ENCODE measurements at regions not wholly inside any gene's neighbourhood (a gene's known extent, or its start where the extent isn't known, plus 50 kb on each side); places are given as distances from the start of the nearest gene placed in this dataset.
"Not testable (repeated sequence)": the region's sequence is repeated elsewhere in the genome, so short reads cannot be mapped to it uniquely, and the experiment has no call there.

DNA sequence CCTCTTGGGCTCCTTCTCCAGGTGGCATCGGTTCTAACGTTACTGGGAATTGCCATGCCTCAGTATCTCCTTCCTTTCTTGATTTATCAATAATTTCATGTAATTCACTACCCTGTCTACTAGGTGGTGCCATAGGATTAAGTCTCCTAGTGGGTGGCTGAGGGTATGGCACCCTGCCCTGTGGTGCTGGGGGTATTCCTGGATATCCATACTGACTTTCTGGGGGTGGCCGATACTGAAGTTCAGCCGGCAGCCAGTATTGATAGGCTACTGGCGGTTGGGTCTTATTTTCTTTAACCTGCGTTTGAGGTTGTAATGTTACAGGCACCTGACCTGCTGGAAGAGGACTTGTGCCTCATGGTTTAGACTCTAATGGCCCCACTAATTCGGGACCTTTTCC, 699.4 kb upstream of the CDH6 start:
- H3K27ac ChIP-seq; H3K4me1 ChIP-seq (replicated peaks); H3K9me3 ChIP-seq (replicated peaks); DNase-seq (ENCODE audit: low read depth in 1 of 2, low spot score in 2 of 2); H3K4me3 ChIP-seq; H3K27me3 ChIP-seq (replicated peaks); H3K36me3 ChIP-seq: not testable (repeated sequence)

DNA sequence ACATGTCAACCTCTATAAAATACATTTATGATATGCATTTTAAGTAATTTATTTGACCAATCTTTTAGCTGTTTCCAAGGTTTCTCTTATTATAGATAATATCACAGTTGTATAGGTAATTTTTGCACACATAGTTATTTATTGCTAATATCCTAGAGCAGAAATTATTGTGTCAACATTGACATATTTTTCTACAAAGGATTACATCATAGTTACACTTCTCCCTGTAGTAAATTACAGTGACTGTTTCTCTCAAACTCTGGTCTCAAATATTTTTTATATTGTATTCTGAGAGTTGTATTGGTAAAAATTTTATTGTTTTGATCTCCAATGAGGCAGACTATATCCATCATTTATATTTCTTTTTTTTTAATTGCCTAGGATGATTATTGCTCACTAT, 714.4 kb upstream of the CDH6 start:
- H3K27ac ChIP-seq = no peak overlapping the region
- no peaks in the 10 kb centered on the region for H3K36me3 ChIP-seq
- H3K27me3 ChIP-seq (replicated peaks) = no peaks in the 10 kb centered on the region
- H3K9me3 ChIP-seq (replicated peaks) = no peaks in the 10 kb centered on the region
- no peak overlapping the region for H3K4me3 ChIP-seq
- H3K4me1 ChIP-seq (replicated peaks) = no peaks in the 10 kb centered on the region
- DNase-seq (ENCODE audit: low read depth in 1 of 2, low spot score in 2 of 2) = no peak

DNA sequence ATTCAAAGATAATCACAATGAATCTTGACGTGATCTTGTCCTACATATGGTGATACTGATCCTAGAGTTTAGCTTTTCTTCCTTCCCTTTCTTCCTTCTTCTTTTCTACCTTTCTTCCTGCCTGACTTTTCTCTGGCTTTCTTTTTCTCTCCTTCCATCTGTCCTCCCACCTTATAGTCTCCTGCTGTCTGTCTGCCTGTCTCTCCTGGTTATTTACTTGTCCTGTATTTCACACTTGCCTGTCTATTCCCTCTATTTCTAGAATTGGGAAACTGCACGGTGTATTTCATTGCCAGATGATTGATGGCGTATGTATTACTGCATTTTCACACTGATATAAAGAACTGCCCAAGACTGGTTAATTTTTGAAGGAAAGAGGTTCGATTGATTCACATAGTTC, 718.1 kb upstream of the CDH6 start:
- Histone ChIP-seq H3K27me3 (replicated peaks) (no peaks in the 10 kb centered on the region), H3K27ac (no peak overlapping the region), H3K9me3 (replicated peaks) (no peaks in the 10 kb centered on the region), H3K36me3 (no peaks in the 10 kb centered on the region), H3K4me1 (replicated peaks) (no peaks in the 10 kb centered on the region), H3K4me3 (no peak overlapping the region)
- DNase-seq (ENCODE audit: low read depth in 1 of 2, low spot score in 2 of 2) = no peak

DNA sequence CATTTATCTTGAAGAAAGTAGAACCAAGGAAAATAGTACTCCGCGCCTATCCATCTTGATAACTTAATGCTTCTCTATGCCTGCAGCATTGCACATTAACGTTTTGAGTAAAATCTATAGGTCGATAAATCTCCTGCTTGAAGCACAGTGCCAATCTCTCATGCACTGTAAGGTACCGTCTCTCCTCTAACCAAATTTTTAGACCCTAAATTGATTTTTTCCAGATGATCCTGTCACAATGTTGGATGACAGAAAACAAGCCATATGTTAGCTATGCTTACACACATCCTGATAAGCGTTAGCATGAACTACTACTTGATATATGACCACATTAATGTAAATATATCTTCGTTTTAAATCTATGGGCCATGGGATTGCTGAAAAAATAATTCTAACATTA, 723.8 kb upstream of the CDH6 start:
- DNase-seq (ENCODE audit: low read depth in 1 of 2, low spot score in 2 of 2) = no peak
- H3K4me1 ChIP-seq (replicated peaks) = no peaks in the 10 kb centered on the region
- H3K4me3 ChIP-seq = no peak overlapping the region
- no peaks in the 10 kb centered on the region for H3K36me3 ChIP-seq
- no peaks in the 10 kb centered on the region for H3K9me3 ChIP-seq (replicated peaks)
- H3K27ac ChIP-seq = no peak overlapping the region
- no peaks in the 10 kb centered on the region for H3K27me3 ChIP-seq (replicated peaks)

DNA sequence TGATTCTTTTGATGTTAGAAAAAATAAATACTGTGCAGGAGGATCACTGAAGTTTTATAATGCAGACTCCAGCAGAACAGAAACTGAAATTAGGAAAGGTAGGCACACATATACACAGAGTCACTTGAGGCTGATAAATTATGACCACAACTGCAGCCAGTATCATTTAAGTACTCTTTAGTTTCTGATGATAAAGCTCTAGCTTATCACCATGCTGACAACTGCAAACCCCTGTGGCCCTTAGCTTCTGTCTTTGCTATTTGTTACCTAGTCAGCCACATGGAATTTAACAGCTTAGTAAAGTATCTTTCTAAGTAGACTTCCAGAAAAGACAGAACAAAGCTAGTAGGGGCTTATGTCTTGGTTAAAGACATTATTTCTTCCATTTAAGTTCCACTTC, 734.8 kb upstream of the CDH6 start:
- no peak overlapping the region for H3K27ac ChIP-seq
- no peaks in the 10 kb centered on the region for H3K27me3 ChIP-seq (replicated peaks)
- no peak for DNase-seq (ENCODE audit: low read depth in 1 of 2, low spot score in 2 of 2)
- no peaks in the 10 kb centered on the region for H3K9me3 ChIP-seq (replicated peaks)
- no peaks in the 10 kb centered on the region for H3K36me3 ChIP-seq
- no peak overlapping the region for H3K4me3 ChIP-seq
- H3K4me1 ChIP-seq (replicated peaks) = no peaks in the 10 kb centered on the region

DNA sequence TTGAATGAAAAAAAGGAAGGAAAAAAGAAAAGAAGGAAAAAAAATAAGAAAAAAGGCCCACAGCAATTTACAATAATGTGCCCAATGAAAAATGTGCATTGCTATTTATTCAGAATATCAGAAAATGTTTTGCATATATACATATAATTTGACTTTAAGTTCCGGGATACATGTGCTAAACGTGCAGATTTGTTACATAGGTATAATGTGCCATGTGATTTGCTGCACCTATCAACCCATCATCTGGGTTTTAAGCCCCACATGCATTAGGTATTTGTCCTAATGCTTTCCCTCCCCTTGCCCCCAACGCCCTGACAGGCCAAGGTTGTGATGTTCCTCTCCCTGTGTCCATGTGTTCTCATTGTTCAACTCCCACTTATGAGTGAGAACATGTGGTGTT, 738.0 kb upstream of the CDH6 start:
- not testable (repeated sequence) for H3K4me1 ChIP-seq (replicated peaks); H3K27me3 ChIP-seq (replicated peaks); DNase-seq (ENCODE audit: low read depth in 1 of 2, low spot score in 2 of 2); H3K36me3 ChIP-seq; H3K27ac ChIP-seq; H3K4me3 ChIP-seq; H3K9me3 ChIP-seq (replicated peaks)

DNA sequence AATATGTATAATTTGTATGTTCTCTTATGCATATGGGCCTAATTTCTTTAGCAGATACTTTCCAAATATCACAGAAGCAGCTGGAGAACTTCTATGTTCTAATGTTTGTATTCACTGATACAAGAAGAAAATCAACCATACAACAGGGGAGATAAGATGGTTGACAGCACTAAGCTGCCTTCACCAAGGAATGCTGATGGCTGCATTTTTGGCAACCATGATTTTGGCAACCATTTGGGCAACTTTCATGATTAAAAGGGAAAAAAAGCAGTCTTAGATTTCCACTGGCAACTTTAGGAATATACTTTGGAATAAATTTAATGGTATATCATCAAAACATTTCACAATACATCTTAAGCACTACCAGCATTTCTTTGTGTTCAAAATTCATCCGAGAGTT, 740.3 kb upstream of the CDH6 start:
- no peak overlapping the region for H3K27ac ChIP-seq

DNA sequence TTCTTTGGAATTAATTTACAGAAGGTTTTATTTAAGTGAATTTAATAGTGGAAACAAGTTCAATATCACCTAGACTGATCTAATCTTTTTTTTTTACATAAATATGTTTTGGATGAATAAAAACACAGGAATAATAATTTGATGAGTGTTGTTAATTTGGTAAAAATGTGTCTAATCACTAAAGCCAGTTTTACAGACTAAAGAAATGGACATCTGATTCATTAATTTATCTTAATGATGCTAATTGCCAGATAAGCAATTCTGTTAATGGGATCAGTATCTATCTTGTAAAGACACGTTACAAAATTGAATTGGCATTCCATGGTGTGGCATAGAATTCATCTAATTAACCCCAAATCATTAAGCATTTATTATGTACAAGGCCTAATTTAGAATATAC, 743.3 kb upstream of the CDH6 start:
- Histone ChIP-seq H3K36me3 (no peaks in the 10 kb centered on the region), H3K27me3 (replicated peaks) (no peaks in the 10 kb centered on the region), H3K27ac (no peak overlapping the region), H3K9me3 (replicated peaks) (no peaks in the 10 kb centered on the region), H3K4me1 (replicated peaks) (no peaks in the 10 kb centered on the region), H3K4me3 (no peak overlapping the region)
- no peak for DNase-seq (ENCODE audit: low read depth in 1 of 2, low spot score in 2 of 2)

More for the DNA sequence above, 740.3 kb upstream of the CDH6 start:
- no peaks in the 10 kb centered on the region for H3K27me3 ChIP-seq (replicated peaks)
- no peaks in the 10 kb centered on the region for H3K4me1 ChIP-seq (replicated peaks)
- H3K4me3 ChIP-seq = no peak overlapping the region
- DNase-seq (ENCODE audit: low read depth in 1 of 2, low spot score in 2 of 2) = no peak
- H3K36me3 ChIP-seq = no peaks in the 10 kb centered on the region
- H3K9me3 ChIP-seq (replicated peaks) = no peaks in the 10 kb centered on the region

DNA sequence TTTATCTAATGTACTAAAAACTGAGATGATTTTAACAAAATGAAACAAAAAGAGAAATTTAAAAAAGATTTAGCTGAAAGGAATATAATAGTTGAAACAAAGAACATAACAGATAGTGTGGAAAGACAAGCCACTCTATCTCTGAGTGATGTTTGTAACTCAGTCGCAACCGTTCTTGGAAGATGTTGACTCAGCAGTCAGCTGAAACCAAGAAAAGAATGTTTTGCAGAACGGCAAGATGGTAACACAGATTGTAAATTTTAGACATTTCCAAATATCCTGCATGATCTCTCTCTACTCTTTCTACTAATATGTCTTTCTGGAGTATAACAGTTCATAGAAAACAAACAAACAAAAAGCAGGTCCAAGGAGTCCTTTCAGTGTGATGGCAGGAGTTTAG, 746.1 kb upstream of the CDH6 start:
- H3K4me1 ChIP-seq (replicated peaks) = no peaks in the 10 kb centered on the region
- no peaks in the 10 kb centered on the region for H3K9me3 ChIP-seq (replicated peaks)
- H3K4me3 ChIP-seq = no peak overlapping the region
- no peaks in the 10 kb centered on the region for H3K27me3 ChIP-seq (replicated peaks)
- DNase-seq (ENCODE audit: low read depth in 1 of 2, low spot score in 2 of 2) = no peak
- no peak overlapping the region for H3K27ac ChIP-seq
- H3K36me3 ChIP-seq = no peaks in the 10 kb centered on the region

DNA sequence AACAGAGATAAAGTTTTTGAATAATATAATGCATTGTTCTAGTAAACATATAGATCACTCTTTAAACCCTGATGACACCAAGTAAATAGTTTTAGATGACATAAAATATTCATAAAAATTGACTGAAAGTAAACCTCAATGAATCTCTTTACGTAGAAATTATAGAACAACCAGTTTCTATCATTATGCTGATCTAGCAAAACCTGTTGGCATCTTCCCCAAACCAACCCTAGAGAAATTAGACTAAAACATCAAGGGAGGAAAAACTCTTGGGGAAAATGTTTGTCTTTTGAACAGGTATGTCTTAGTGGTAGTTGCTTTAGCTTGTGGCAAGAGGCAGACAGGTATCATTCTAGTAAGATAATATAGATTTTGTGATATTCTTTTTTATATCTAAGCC, 747.0 kb upstream of the CDH6 start:
- DNase-seq (ENCODE audit: low read depth in 1 of 2, low spot score in 2 of 2) = no peak

DNA sequence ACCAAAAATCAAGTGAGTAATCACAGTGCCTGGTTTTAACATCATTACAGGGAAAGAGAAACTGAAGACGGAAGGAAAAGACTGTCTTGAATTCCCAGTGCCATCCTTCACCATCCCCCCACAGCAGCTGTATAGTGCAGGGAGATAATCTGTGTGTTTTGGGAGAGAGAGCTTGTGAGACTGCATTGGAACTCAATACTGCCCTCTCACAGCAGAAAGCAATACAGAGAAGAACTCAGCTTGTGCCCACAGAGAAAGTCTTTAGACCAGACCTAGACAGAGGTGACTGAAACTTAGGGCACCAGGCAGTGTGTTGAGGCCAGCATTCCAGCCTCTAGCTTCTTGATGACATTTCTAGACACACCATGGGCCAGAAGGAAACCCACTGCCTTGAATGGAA, 754.7 kb upstream of the CDH6 start:
- Histone ChIP-seq H3K9me3 (replicated peaks) (no peaks in the 10 kb centered on the region), H3K27me3 (replicated peaks) (no peaks in the 10 kb centered on the region), H3K27ac (no peak overlapping the region), H3K36me3 (no peaks in the 10 kb centered on the region), H3K4me1 (replicated peaks) (no peaks in the 10 kb centered on the region), H3K4me3 (no peak overlapping the region)
- no peak for DNase-seq (ENCODE audit: low read depth in 1 of 2, low spot score in 2 of 2)

More for the DNA sequence above, 747.0 kb upstream of the CDH6 start:
- Histone ChIP-seq H3K9me3 (replicated peaks) (no peaks in the 10 kb centered on the region), H3K4me1 (replicated peaks) (no peaks in the 10 kb centered on the region), H3K27me3 (replicated peaks) (no peaks in the 10 kb centered on the region), H3K4me3 (no peak overlapping the region), H3K27ac (no peak overlapping the region), H3K36me3 (no peaks in the 10 kb centered on the region)

DNA sequence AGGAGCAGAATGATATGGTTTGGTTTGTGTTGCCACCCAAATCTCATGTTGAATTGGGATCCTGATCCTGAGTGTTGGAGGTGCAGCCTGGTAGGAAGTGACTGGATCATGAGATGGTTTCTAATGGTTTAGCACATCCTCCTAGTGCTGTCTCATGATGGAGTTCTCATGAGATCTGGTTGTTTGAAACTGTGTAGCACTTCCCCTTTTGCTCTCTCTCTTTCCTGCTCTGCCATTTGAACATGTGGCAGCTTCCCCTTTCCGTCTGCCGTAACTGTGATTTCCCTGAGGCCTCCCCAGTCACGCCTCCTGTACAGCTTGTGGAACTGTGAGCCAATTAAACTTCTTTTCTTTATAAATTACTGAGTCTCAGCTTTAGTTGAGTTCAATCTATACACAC, 756.8 kb upstream of the CDH6 start:
- Histone ChIP-seq H3K9me3 (replicated peaks) (no peaks in the 10 kb centered on the region), H3K36me3 (no peaks in the 10 kb centered on the region), H3K4me3 (no peak overlapping the region), H3K27ac (no peak overlapping the region), H3K4me1 (replicated peaks) (no peaks in the 10 kb centered on the region), H3K27me3 (replicated peaks) (no peaks in the 10 kb centered on the region)
- no peak for DNase-seq (ENCODE audit: low read depth in 1 of 2, low spot score in 2 of 2)

DNA sequence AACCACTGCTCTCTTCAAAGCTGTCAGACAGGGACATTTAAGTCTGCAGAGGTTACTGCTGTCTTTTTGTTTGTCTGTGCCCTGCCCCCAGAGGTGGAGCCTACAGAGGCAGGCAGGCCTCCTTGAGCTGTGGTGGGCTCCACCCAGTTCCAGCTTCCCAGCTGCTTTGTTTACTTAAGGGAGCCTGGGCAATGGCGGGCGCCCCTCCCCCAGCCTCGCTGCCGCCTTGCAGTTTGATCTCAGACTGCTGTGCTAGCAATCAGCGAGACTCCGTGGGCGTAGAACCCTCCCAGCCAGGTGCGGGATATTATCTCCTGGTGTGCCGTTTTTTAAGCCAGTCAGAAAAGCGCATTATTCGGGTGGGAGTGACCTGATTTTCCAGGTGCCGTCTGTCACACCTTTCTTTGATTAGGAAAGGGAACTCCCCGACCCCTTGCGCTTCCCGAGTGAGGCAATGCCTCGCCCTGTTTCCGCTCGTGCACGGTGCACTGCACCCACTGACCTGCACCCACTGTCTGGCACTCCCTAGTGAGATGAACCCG, 764.5 kb upstream of the CDH6 start:
- H3K4me1 ChIP-seq (replicated peaks); DNase-seq (ENCODE audit: low read depth in 1 of 2, low spot score in 2 of 2); H3K27ac ChIP-seq; H3K9me3 ChIP-seq (replicated peaks); H3K27me3 ChIP-seq (replicated peaks); H3K4me3 ChIP-seq; H3K36me3 ChIP-seq: not testable (repeated sequence)

DNA sequence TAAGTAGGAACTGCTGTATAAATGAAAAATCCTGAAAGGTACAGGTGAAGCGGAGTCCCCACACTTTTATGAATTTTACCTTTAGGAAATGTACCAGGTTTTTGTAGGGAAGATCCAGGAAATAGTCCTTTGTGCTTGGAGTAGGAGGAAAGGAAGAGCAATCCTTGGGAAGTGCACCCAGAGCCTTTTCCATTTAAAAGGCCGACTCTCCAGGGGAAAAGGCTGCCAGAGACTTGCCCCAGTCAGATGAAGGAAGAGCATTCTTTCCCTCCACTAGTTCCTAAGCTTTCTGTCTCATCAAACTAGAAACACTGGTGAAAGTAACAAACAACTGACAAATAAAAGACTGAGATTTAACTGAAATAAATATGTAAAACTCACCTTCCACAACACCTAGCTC, 779.4 kb upstream of the CDH6 start:
- Histone ChIP-seq H3K9me3 (replicated peaks) (no peaks in the 10 kb centered on the region), H3K36me3 (no peaks in the 10 kb centered on the region), H3K4me3 (no peak overlapping the region), H3K4me1 (replicated peaks) (no peaks in the 10 kb centered on the region), H3K27ac (no peak overlapping the region), H3K27me3 (replicated peaks) (no peaks in the 10 kb centered on the region)
- no peak for DNase-seq (ENCODE audit: low read depth in 1 of 2, low spot score in 2 of 2)

DNA sequence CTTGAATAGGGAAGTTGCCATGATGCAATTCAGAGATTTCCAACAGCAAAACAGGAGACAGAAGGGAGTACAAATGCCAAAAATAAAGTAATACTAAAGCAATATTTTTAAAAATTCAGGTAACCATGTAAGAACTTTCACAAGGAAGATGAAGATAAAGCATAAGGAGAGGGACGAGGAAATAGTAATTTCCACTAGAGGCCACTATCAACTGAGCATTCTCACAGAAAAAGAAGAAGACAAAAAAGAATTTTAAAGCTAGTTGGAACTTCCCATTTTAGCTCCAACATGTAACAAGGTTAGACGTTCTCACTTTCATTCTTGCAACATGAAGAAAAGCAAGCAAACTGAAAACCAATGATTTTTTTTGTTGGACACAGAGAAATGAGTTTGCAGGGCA, 779.9 kb upstream of the CDH6 start:
- no peak for DNase-seq (ENCODE audit: low read depth in 1 of 2, low spot score in 2 of 2)
- no peaks in the 10 kb centered on the region for H3K4me1 ChIP-seq (replicated peaks)
- no peaks in the 10 kb centered on the region for H3K36me3 ChIP-seq
- H3K9me3 ChIP-seq (replicated peaks) = no peaks in the 10 kb centered on the region
- no peak overlapping the region for H3K4me3 ChIP-seq
- no peaks in the 10 kb centered on the region for H3K27me3 ChIP-seq (replicated peaks)
- H3K27ac ChIP-seq = no peak overlapping the region

Data from SJSA1 (cell line).